HG03159 (cell line): ENCODE measurements at regions not wholly inside any gene's neighbourhood (a gene's known extent, or its start where the extent isn't known, plus 50 kb on each side); places are given as distances from the start of the nearest gene placed in this dataset.
"Not testable (repeated sequence)": the region's sequence is repeated elsewhere in the genome, so short reads cannot be mapped to it uniquely, and the experiment has no call there.

Experiments
- ATAC-seq: cut with Tn5 transposase; IDR thresholded peaks from one replicate; pipeline ENCODE4 v1.9.1; 2021; ENCODE audit warnings: mild to moderate bottlenecking, moderate library complexity; ENCODE audit not compliant: unreplicated experiment

- ATAC-seq = no peak
Measured at GRCh38 chr4:177494791-177495190, 52.6 kb upstream of the AGA start.

GRCh38 chr4:177495626-177496025, 53.4 kb upstream of the AGA start:
- ATAC-seq = not testable (repeated sequence)

- no peak for ATAC-seq
Measured at GRCh38 chr4:177499537-177499936, 57.3 kb upstream of the AGA start.

- no peak for ATAC-seq
Measured at GRCh38 chr4:177505171-177505615, 63.0 kb upstream of the AGA start.

- ATAC-seq = no peak
Measured at GRCh38 chr4:177508662-177509061, 66.4 kb upstream of the AGA start.

GRCh38 chr4:177509226-177509745, 67.0 kb upstream of the AGA start:
- no peak for ATAC-seq

- no peak for ATAC-seq
Measured at GRCh38 chr4:177511611-177512010, 69.4 kb upstream of the AGA start.

- no peak for ATAC-seq
Measured at GRCh38 chr4:177512646-177513045, 70.4 kb upstream of the AGA start.

GRCh38 chr4:177517862-177518261, 75.6 kb upstream of the AGA start:
- no peak for ATAC-seq

- ATAC-seq = no peak
Measured at GRCh38 chr4:177519481-177520260, 77.4 kb upstream of the AGA start.

- ATAC-seq = no peak
Measured at GRCh38 chr4:177528620-177529019, 86.4 kb upstream of the AGA start.

- no peak for ATAC-seq
Measured at GRCh38 chr4:177530561-177530960, 88.3 kb upstream of the AGA start.

- no peak for ATAC-seq
Measured at GRCh38 chr4:177532358-177532757, 90.1 kb upstream of the AGA start.

GRCh38 chr4:177534841-177535240, 92.6 kb upstream of the AGA start:
- not testable (repeated sequence) for ATAC-seq

- ATAC-seq = no peak
Measured at GRCh38 chr4:177546745-177547144, 104.5 kb upstream of the AGA start.

GRCh38 chr4:177547985-177548384, 105.7 kb upstream of the AGA start:
- no peak for ATAC-seq

- ATAC-seq = peak; percentile 65
Measured at GRCh38 chr4:177555007-177555574, 112.9 kb upstream of the AGA start.

- no peak for ATAC-seq
Measured at GRCh38 chr4:177557416-177557815, 115.2 kb upstream of the AGA start.

- no peak for ATAC-seq
Measured at GRCh38 chr4:177558995-177559394, 116.8 kb upstream of the AGA start.

- no peak for ATAC-seq
Measured at GRCh38 chr4:177562163-177562562, 119.9 kb upstream of the AGA start.

- no peak for ATAC-seq
Measured at GRCh38 chr4:177562859-177563258, 120.6 kb upstream of the AGA start.

- ATAC-seq = no peak
Measured at GRCh38 chr4:177566691-177567090, 124.5 kb upstream of the AGA start.
